SK-N-SH (cell line): ENCODE measurements at regions not wholly inside any gene's neighbourhood (a gene's known extent, or its start where the extent isn't known, plus 50 kb on each side); places are given as distances from the start of the nearest gene placed in this dataset.

Experiments used
- MEF2A ChIP-seq: IDR thresholded peaks from 2 replicates; pipeline ENCODE4 v1.4.0; 2012; ENCODE audit warnings: low read depth, borderline replicate concordance
- NFIC ChIP-seq: IDR thresholded peaks from 2 replicates; pipeline ENCODE4 v1.4.0; 2012; ENCODE audit warnings: borderline replicate concordance
- RXRA ChIP-seq: IDR thresholded peaks from 2 replicates; pipeline ENCODE4 v1.4.0; 2012; ENCODE audit warnings: low read depth, mild to moderate bottlenecking, borderline replicate concordance
- TF ChIP-seq, protein P1 (sequence below): fragments of 200-600 bp; sonication (generic); IDR thresholded peaks from 2 replicates; pipeline ENCODE4 v1.6.1; 2017; ENCODE audit warnings: antibody characterized with exemption, mild to moderate bottlenecking, moderate library complexity
- TF ChIP-seq, protein P2 (sequence below): fragments of 150-350 bp; IDR thresholded peaks from 2 replicates; pipeline ENCODE4 v1.6.1; 2017; ENCODE audit warnings: antibody characterized with exemption, low read length, low read depth, borderline replicate concordance
- TF ChIP-seq, protein P3 (sequence below): IDR thresholded peaks from 2 replicates; pipeline ENCODE4 v1.4.0; 2012; ENCODE audit warnings: low read depth, borderline replicate concordance
- TF ChIP-seq, protein P4 (sequence below): IDR thresholded peaks from 2 replicates; pipeline ENCODE4 v1.4.0; 2012; ENCODE audit warnings: low read depth

DNA sequence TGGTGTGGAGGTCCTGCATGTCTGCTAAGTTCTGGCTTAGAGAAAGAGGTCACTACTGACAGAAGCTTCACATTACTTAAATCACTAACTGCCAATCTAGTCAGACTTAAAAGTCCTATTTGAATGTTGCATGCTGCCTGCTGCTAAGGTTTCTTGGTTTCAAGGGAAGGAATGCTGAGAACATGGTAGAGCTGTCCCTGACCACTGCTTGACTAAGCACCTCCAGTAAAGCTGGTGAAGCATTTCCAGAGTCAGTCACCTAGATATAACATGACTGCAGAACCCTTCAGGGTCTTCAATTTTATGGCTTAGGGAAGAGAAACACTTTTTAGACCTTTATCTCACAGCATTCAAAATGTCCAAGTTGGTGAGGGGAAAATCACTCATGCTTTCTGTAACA lies 2178.3 kb upstream of the PIK3C3 start:
- TF ChIP-seq, protein P1, sequence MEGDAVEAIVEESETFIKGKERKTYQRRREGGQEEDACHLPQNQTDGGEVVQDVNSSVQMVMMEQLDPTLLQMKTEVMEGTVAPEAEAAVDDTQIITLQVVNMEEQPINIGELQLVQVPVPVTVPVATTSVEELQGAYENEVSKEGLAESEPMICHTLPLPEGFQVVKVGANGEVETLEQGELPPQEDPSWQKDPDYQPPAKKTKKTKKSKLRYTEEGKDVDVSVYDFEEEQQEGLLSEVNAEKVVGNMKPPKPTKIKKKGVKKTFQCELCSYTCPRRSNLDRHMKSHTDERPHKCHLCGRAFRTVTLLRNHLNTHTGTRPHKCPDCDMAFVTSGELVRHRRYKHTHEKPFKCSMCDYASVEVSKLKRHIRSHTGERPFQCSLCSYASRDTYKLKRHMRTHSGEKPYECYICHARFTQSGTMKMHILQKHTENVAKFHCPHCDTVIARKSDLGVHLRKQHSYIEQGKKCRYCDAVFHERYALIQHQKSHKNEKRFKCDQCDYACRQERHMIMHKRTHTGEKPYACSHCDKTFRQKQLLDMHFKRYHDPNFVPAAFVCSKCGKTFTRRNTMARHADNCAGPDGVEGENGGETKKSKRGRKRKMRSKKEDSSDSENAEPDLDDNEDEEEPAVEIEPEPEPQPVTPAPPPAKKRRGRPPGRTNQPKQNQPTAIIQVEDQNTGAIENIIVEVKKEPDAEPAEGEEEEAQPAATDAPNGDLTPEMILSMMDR = no peak
- no peak for TF ChIP-seq NFIC
- TF ChIP-seq RXRA = no peak
- TF ChIP-seq, protein P2, sequence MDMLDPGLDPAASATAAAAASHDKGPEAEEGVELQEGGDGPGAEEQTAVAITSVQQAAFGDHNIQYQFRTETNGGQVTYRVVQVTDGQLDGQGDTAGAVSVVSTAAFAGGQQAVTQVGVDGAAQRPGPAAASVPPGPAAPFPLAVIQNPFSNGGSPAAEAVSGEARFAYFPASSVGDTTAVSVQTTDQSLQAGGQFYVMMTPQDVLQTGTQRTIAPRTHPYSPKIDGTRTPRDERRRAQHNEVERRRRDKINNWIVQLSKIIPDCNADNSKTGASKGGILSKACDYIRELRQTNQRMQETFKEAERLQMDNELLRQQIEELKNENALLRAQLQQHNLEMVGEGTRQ = no peak
- TF ChIP-seq MEF2A = no peak
- TF ChIP-seq, protein P3, sequence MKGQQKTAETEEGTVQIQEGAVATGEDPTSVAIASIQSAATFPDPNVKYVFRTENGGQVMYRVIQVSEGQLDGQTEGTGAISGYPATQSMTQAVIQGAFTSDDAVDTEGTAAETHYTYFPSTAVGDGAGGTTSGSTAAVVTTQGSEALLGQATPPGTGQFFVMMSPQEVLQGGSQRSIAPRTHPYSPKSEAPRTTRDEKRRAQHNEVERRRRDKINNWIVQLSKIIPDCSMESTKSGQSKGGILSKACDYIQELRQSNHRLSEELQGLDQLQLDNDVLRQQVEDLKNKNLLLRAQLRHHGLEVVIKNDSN = no peak
- TF ChIP-seq, protein P4, sequence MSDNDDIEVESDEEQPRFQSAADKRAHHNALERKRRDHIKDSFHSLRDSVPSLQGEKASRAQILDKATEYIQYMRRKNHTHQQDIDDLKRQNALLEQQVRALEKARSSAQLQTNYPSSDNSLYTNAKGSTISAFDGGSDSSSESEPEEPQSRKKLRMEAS = no peak
